HG03439 (cell line): ENCODE measurements at regions not wholly inside any gene's neighbourhood (a gene's known extent, or its start where the extent isn't known, plus 50 kb on each side); places are given as distances from the start of the nearest gene placed in this dataset.
A peak's percentile ranks its signal among the peaks of the same experiment; 100 is the strongest.

Experiments
- ATAC-seq: cut with Tn5 transposase; IDR thresholded peaks from one replicate; pipeline ENCODE4 v1.9.1; 2021; ENCODE audit warnings: mild to moderate bottlenecking, moderate library complexity; ENCODE audit not compliant: unreplicated experiment

DNA sequence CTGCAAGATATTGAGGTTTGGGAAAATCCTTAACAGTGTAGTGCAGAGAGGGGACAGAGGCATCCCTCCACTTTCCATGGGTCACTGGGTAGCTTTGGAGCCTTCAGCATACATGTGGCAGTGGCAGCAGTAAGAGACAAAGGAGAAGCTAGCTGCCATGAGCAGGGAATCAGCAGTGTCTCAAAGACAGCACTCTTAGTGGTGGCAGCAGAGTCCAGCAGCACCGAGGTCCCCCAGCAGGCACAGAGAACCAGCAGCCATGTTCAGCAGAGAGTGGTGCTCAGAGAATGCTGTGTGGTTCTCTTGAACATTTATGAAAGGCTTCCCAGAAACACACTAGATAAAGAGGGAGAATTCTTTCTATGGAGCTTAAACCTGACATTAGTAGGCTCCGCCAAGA lies 308.5 kb downstream of the CENPC start:
- no peak for ATAC-seq

DNA sequence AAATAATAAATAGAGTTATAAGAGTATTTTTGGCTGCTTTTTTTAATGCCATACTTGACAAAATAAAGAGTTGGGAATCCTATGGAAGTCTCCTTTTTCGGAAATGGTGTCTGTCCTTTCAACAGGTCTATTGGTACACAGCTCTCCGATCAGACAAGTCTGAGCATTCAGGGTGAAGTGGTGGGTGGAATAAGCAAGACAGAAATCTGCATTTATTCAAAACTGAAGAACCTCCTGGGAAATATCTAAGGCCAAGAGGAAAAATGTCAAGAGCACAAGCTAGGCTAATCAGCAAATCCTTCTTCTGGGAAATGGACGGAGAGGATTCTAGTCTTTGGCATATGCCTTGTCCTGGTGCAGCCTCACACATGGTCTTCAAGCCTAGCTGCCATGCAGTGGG lies 309.0 kb downstream of the CENPC start:
- ATAC-seq: no peak

DNA sequence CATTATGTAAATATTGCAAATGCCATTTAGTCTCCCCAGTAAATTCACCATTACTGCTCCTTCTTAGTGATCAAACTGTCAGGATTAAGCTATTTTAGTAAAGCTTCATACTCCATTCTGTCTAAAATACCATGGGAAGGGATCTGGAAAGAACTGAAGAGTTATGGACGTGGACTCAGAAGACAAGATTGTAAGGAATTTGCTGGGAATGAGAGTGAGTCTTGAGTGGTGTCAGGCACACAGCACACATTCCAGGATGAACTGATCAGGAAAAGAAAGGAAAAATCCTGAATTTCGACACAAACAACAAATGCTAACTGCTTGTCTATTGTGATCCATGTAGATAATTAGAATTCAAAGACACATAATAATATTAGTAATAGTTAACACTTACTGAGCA lies 311.0 kb downstream of the CENPC start:
- no peak for ATAC-seq

DNA sequence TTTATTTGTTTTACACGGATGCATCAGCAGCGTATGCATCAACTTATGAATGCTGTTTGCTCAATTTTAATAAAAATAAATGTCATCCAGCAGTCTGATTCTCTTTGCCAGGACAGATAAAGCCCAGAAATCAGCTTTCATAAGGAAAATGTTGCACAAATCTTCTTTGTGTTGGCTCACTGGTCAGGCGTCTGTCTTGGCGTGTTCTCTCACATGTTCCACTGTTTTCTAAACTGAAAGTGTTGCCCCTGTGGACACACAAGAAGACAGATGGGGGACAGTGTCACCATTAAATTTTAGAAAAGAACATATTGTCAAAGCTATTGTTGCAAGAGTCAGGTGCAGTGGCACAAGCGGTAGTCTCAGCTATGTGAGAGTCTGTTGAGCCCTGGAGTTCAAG lies 316.2 kb downstream of the CENPC start:
- ATAC-seq: no peak

DNA sequence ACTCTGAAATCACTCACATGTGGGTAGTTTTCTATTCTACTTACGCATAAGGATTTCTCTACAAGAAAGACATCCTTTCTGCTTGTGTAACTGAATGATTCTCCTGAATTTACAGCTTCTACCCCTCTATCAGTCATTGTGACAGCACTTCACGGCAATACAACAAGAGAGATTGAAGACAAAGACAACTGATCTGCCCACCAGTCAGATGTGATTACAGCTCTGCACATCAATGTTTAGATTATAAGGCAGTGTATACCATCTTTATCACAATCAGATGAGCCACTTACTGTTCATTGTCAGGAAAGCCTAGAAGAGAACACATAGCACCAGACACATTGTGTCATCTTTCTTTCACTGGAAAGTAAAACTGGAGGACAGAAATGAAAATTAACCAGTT lies 324.4 kb downstream of the CENPC start:
- ATAC-seq: no peak

DNA sequence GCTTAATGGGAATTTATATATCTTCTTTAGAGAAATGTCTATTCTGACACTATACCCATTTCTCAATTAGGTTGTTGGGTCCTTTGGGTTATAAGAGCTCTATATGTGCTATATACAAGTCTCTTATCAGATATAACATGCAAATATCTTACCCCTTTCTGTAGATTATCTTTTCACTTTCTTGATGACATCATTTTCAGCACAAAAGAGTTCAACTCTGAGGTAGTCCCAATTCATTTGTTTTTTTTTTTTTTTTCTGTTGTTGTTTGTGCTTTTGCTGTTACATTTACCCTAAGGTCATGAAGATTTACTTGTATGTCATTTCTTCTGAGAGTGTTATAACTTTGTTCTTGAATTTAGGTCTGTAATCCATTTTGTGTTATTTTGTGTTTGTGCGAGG lies 326.4 kb downstream of the CENPC start:
- ATAC-seq: no peak

DNA sequence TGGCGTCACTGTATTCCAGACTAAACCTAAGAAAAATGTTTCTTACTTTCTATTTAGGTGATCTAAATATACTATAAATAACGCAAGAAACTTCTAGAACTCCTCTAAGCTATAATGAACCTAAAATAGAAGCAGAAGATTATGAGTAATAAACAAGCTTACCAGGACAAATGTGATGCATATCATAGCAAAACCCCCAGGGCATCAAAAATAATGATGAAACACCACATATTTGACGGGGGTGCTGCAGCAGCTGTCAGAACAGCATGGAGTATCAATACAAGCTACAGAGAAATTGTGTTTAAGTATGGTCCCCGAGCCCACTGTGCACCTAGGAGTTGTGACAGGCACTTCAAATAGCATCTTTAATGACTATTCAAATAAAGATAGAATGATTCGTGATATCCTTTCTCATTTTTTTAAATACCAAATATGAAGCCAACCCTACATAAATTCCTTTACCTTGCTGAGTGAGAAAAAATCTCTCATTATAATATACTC lies 337.3 kb downstream of the CENPC start:
- no peak for ATAC-seq

DNA sequence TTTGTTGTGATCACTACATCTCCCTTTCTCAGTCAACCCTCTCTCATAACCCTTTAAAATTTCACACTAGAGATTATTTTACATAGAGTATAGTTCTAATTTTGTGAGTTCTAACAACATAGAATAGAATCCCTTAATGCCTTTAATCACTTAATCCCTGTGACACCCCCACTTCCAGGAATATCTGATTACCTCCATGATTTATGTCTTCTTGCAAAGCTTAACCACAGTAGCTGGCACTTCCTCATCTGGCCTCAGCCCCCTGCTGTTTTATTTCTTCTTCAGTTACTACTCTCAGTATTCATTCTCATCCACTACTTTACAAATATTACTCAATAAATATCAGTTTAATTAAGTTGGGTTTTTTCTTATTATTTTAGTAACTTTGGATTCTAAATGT lies 340.9 kb downstream of the CENPC start:
- ATAC-seq: no peak

DNA sequence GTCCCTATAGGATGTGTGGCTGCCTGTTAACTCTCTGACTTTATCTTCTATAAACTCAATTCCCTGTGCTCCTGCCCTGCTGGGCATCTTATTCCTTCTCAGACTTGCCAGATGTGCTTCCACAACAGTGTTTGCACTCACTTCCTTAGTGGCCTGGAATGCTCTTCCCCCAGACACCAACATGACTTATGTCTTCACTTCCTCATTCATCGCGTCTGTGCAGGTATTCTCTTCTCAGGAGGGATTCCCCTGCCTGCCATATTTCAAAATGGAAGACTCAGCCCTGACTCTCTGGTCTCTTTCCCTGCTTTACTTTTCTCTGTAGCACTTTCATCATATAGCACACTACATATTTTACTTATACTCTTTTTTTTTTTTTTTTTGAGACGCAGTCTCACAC lies 344.0 kb downstream of the CENPC start:
- ATAC-seq: no peak

DNA sequence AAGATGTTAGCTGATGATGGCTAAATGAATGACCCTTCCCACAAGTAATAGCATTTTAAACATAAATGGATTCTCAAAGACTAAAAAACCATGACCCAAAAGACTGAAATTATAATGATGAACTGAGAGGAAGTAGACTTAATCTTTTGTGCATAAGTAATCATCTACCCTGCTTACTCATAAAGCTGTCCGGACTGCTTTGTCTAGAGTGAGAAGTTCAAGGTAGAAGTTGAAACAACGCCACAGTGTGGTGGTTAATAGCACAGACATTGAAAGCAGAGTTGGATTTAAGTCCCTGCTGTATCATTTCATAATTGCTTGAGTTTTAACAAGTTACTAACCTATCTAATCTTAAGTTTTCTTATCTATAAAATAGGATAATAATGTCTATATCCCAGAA lies 346.6 kb downstream of the CENPC start:
- ATAC-seq: no peak

DNA sequence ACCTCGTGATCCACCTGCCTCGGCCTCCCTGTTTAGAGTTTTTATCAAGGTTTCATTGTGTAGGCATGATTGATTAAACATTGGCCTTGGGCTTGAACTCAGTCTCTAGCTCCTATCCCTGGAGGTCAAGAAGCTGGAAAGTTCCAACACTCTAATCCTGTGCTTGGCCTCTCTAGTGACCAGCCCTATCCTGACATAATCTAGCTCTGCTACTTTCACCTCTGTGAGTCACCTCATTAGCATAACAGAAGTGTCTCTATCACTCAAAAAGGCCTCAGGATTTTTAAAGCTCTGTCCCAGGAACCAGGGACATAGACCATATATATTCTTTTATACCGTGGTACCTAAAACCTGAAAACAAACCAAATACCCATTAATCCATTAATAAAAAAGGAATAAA lies 377.5 kb downstream of the CENPC start:
- no peak for ATAC-seq

DNA sequence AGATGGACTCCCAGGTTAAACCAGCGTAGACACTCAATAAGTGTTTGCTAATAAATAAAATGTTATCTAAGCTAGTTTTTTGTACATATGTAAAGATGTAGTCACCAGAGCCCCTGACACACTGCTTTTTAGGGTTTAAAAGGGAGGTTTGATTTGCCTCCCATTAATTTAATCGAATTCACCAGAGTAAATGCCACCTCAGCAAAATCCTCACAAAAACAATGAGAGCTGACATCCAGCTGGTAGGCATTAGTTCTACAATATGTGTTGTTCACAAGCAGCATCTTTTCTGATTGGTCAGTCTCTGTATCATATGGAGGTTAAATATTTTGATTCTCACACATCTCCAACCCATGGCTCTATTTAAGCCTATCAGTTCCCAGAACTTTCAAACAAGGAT lies 382.6 kb downstream of the CENPC start:
- ATAC-seq: no peak

DNA sequence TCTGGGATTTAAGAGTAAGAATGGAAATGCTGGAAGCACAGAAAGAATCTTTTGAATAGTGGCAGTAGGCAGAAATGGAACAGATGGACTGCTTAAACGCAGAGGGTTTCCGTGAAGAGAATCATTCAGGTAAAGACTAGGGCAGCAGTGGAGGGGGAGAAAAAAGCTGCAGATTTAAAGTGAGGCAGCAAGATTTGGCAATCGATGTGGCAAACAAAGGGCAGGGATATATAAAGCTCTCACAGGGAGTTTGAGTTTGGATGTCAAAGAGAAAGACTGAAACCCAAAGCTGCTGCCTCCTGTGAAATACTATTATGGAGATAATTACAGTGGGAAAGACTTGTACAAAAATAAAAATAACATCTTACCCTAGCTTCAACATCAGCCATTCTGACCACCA lies 384.0 kb downstream of the CENPC start:
- ATAC-seq: no peak

DNA sequence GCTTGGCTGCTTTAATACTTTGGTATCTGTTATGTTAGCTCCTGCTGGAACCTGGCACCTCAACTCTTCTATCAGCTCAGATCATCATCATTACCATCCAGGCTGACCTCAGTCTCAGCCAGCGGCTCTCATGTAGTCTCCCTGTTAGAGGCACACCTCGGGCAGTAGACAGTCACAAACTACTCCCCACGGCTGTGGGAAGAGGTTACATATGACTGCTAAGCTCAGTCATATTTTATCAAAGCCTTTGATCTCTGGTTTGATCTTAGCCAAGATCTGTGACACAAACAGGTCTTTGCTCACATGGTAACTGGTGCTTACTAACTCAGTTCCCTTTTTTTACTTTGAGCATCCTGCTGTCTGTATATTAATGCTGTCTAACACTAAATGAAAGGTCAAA lies 384.9 kb downstream of the CENPC start:
- ATAC-seq: no peak

DNA sequence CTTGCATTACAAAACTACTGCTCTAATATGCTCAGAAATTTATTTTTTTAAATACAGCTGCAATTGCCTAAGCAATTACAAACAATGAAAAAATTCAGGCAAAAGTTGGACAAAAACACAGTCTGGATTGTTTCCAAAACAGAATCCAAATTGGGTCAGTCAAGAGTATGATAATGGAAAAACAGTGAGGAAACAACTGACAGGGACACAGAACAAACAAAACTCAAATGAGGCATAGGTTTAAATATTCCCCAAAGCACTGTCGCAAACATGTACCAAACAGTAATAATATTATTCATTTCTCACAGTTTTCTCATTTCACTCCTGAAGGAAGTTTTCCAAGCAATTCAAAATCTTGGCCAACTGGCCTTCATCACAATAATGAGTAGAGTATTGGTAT lies 386.6 kb downstream of the CENPC start:
- no peak for ATAC-seq

DNA sequence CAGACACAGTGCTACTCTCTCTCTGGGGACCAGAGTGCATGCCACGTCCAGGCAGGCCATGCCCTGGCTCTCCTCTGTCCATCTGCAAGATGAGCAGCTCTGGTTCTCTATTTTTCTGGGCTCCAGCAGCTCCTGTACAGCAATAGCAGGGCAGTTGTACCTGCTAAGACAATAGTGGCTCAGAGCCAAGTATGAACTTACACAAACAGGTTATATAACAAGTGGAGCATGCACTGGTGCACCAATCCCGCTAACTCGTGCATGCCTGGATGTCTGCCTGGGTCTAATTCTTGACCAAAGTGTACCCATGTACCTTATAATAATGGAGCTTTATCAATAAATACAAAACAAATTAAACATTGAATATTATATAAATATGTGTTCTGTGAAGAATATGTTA lies 392.3 kb downstream of the CENPC start:
- ATAC-seq: no peak

DNA sequence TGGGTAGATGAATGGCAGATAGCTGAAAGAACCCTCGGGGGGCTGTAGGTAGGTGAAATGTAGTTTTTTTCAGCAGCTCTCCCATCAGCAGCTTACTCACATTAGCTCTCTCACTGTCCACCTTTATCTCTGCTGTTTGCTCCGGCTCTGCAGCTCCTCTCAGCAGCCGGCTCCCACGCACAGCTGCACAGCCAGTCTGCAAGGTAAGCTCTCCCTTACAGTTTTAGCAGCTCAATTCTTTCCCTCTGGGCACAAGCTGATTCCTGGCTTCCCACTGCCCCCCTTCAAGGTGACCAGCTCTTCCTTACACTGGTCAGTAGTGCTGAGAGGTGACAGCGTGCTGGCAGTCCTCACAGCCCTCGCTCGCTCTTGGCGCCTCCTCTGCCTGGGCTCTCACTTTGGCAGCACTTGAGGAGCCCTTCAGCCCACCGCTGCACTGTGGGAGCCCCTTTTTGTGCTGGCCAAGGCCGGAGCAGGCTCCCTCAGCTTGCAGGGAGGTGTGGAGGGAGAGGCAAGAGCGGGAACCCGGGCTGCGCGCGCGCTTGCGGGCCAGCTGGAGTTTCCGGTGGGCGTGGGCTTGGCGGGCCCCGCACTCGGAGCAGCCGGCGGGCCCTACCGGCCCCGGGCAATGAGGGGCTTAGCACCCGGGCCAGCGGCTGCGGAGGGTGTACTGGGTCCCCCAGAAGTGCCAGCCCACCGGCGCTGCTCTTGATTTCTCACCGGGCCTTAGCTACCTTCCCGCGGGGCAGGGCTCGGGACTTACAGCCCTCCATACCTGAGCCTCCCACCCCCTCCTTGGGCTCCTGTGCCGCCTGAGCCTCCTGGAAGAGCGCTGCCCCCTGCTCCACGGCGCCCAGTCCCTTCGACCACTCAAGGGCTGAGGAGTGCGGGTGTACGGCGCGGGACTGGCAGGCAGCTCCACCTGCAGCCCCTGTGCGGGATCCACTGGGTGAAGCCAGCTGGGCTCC lies 393.6 kb downstream of the CENPC start:
- no peak for ATAC-seq

DNA sequence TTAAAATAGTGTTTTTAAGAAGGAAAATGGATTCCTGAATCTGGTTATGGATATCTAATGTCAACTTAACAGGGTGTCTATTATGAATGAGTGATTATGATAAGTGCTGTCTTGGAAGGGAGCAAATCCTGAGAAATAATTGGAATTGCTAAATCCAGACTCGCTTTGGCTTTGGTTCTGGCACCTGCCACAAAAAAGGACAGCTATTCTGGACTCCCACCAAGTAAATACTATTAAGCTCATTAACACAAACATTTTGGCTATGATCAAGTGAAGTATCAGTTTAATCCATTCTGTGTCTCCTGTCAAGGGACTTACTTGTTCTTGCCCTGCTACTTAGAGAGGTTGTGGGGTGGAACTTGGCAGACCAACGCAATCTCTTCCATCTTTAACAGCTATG lies 403.7 kb downstream of the CENPC start:
- ATAC-seq: no peak

DNA sequence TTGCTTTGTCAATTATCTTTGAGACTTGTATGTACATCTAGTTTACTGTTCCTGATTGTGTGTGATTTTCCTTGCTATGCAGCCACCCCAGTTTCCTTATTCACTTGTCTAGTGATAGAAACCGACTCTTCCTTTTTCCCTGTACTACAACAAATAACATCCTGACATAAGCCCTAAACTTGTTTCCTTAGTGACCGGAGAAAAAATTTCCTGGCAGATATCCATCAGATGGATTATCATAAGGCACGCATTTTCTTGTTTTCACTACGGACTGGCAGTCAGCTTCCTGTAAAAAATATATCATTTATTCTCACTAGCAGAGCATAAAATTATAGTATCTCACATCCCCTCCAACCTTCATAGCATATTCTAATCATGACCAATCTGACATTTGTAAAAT lies 410.7 kb downstream of the CENPC start:
- no peak for ATAC-seq

DNA sequence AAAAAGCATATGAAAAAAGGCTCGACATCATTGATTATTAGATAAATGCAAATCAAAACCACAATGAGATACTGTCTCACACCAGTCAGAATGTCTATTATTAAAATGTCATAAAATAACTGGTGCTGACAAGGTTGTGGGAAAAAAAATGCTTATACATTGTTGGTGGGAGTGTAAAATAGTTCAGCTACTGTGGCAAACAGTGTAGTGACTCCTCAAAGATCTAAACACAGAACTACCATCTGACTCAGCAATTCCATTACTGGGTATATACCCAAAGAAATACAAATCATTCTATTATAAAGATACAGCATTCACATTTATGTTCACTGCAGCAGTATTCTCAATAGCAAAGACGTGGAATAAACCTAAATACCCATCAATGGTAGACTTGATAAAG lies 412.1 kb downstream of the CENPC start:
- ATAC-seq: no peak

DNA sequence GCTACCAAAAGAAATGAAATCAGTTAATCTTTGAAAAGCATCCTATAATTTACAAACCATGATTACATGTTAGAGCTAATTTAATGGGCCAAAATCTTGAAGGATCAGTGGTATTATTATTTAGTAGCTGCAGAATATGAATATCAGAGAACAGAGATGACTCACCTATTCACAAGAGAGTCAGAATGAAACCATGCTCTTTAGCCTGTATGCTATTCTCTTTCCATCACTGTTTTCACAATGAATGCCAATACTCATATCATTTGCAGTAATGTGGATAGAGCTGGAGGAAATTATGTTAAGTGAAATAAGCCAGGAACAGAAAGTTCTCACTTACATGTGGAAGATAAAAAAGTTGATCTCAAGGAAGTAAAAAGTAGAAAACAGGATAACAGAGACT lies 414.1 kb downstream of the CENPC start:
- ATAC-seq: peak; percentile 95

DNA sequence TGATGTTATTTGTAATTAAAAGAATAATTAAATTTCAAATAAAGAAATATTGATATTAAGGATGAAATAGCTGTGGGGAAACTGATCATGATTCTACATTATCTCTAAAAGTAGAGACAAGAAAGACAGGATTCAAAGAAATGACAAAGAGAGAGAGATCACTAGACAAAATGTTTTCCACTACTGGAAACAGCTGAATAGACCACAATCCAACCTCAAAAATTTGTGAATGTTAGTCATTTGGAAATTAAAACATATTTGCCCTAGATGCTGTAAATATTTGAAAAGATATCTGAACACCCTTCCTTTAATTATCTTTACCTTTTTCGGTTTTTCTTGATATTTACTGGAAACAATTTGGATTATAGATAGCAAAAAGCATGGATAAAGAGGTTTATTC lies 414.9 kb downstream of the CENPC start:
- no peak for ATAC-seq

DNA sequence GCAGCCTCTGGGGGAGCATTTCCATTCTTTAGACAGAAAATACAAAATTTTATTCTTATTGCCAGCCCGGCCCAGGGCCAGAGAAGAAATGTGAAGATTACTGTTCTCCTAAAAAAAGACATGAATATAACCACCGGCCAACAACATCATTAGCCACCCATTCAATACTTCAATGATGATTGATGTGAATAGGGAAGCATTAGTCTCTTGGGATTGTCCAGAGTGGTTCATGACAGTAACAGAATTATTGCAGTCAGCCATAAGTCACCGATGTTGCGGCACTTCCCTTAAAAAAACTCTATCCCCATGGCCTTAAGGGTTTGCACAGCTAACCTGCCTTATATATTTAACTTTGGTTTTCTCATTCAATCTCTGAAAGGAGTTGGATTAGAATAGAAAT lies 418.7 kb downstream of the CENPC start:
- no peak for ATAC-seq
